Lung (tissue), 11 donors: ENCODE measurements at regions not wholly inside any gene's neighbourhood (a gene's known extent, or its start where the extent isn't known, plus 50 kb on each side); places are given as distances from the start of the nearest gene placed in this dataset.

Source experiments
- ATAC-seq: fragments of 200-7000 bp; cut with Tn5 transposase; one replicate; pipeline ENCODE4 v1.9.1; 2020; ENCODE audit warnings: moderate number of reproducible peaks; ENCODE audit not compliant: insufficient read depth, low FRiP score
- DNase-seq, 3 donors: peaks; one replicate each; pipeline ENCODE4 v3.0.0-alpha.2; 2013 to 2017
- H3K27ac ChIP-seq, 2 donors: one replicate each; pipeline ENCODE4 v1.5.1; 2013; ENCODE audit warnings: mild to moderate bottlenecking in 2 of 2, moderate library complexity in 2 of 2, control low read depth in 1 of 2, inconsistent platforms in 1 of 2, low read depth in 1 of 2, low read length in 1 of 2
- H3K27me3 ChIP-seq, 3 donors: one replicate each; pipeline ENCODE4 v1.5.1; 2013; ENCODE audit warnings: low read length in 2 of 3; ENCODE audit not compliant: control insufficient read depth in 3 of 3, insufficient read depth in 3 of 3
- H3K36me3 ChIP-seq, 4 donors: one replicate each; pipeline ENCODE4 v1.5.1; 2013; ENCODE audit warnings: low read length in 4 of 4, mild to moderate bottlenecking in 1 of 4, moderate library complexity in 1 of 4; ENCODE audit not compliant: control insufficient read depth in 4 of 4, insufficient read depth in 4 of 4
- H3K4me1 ChIP-seq, 5 donors: one replicate each; pipeline ENCODE4 v1.5.1; 2013; ENCODE audit warnings: low read length in 5 of 5, mild to moderate bottlenecking in 2 of 5, moderate library complexity in 1 of 5; ENCODE audit not compliant: control insufficient read depth in 5 of 5, insufficient read depth in 5 of 5
- H3K4me3 ChIP-seq: one replicate; pipeline ENCODE4 v1.5.1; 2013; ENCODE audit warnings: mild to moderate bottlenecking, control low read depth, moderate library complexity
- H3K9ac ChIP-seq, 2 donors: one replicate each; pipeline ENCODE4 v1.5.1; 2013; ENCODE audit warnings: low read length in 2 of 2, control low read depth in 1 of 2; ENCODE audit not compliant: insufficient read depth in 1 of 2
- H3K9me3 ChIP-seq, 4 donors: one replicate each; pipeline ENCODE4 v1.5.1; 2013; ENCODE audit warnings: low read length in 3 of 4, mild to moderate bottlenecking in 1 of 4, moderate library complexity in 1 of 4; ENCODE audit not compliant: control insufficient read depth in 4 of 4, insufficient read depth in 3 of 4
- WGBS, 2 donors: extraction: QIAGEN DNeasy Blood & Tissue Kit; methylation state at CpG; one replicate each; pipeline ENCODE4 v1.1.7; 2013; 5-methylcytosine and 5-hydroxymethylcytosine counted together
- TF ChIP-seq, protein P1 (sequence below): IDR thresholded peaks from 2 replicates; pipeline ENCODE4 v1.5.1; 2012; ENCODE audit warnings: mild to moderate bottlenecking; ENCODE audit errors: control extremely low read depth, extremely low read depth
- donor health status: control.
- donor health status: control.
- donor health status: Bipolar disorder and iron deficiency.
- donor health status: healthy.
- donor health status: DM: yes; HTN: yes; CAD: no.

- Histone ChIP-seq H3K9ac (no peak overlapping the region), H3K27me3 (no peaks in the 10 kb centered on the region), H3K36me3 (no peaks in the 10 kb centered on the region), H3K27ac (no peak overlapping the region), H3K4me1 (peaks cover 0 to 18% (median 0%) of the 10 kb centered on the region in 5 donors), H3K4me3 (no peak overlapping the region), H3K9me3 (peaks cover 0 to 11% (median 0%) of the 10 kb centered on the region in 4 donors)
- no peak for ATAC-seq
- DNase-seq, result no peak
- 80 to 94% methylated on average over 8 of the region's 8 CpGs for WGBS, 2 donors
- TF ChIP-seq, protein P1, sequence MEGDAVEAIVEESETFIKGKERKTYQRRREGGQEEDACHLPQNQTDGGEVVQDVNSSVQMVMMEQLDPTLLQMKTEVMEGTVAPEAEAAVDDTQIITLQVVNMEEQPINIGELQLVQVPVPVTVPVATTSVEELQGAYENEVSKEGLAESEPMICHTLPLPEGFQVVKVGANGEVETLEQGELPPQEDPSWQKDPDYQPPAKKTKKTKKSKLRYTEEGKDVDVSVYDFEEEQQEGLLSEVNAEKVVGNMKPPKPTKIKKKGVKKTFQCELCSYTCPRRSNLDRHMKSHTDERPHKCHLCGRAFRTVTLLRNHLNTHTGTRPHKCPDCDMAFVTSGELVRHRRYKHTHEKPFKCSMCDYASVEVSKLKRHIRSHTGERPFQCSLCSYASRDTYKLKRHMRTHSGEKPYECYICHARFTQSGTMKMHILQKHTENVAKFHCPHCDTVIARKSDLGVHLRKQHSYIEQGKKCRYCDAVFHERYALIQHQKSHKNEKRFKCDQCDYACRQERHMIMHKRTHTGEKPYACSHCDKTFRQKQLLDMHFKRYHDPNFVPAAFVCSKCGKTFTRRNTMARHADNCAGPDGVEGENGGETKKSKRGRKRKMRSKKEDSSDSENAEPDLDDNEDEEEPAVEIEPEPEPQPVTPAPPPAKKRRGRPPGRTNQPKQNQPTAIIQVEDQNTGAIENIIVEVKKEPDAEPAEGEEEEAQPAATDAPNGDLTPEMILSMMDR, result no peak
These were observed 139.5 kb downstream of the SLC38A6 start for GRCh38 chr14:61120576-61120975.

DNA sequence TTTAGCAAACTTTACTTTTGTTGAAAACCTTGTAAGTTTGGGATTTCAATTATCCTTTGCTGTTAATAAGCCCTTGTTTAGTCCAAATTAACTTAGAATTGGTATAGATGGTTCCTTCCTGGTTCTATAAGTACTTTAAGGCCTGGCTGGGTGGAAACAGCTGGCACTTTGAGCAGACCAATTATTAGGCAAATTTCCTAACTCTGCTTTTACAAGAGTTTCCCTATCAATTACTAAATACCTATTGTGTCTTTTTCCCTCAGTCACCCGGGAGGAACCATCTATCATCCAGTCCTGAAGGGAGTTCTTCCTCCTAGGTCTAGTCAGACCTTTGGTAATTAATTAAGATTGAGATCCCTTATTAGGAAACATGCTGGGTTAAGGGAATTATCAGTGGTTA is 138.0 kb downstream of the SLC38A6 start:
- H3K27ac ChIP-seq, result no peak overlapping the region
- no peaks in the 10 kb centered on the region for H3K36me3 ChIP-seq
- TF ChIP-seq, protein P1, result no peak
- DNase-seq (no peak), ATAC-seq (no peak)
- 24 to 47% methylated on average over 1 of the region's 1 CpG for WGBS, 2 donors
- peaks cover 0 to 19% (median 7%) of the 10 kb centered on the region in 4 donors for H3K9me3 ChIP-seq
- H3K9ac ChIP-seq, result no peak overlapping the region
- peaks cover 0 to 11% (median 0%) of the 10 kb centered on the region in 5 donors for H3K4me1 ChIP-seq
- no peaks in the 10 kb centered on the region for H3K27me3 ChIP-seq
- no peak overlapping the region for H3K4me3 ChIP-seq

DNA sequence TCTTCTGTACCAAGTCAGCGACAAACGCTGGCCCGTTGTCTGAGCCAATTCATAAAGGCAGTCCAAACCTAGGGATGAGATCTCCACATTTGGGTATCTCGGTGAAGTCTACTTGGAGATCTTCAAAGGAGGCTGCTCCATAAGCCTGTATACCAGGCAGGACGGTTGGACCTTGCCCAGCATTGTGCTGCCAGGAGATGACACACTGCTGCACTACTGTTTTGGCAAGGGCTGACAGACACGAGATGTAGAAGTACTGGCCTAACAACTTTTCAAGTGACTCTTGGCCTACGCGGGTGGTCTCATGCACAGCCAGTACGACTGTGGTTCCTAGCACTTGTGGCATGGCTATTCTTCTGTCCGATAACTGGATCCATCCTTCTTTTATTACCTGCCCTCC is 135.3 kb downstream of the SLC38A6 start:
- Histone ChIP-seq H3K9ac (no peak overlapping the region), H3K4me3 (no peak overlapping the region), H3K9me3 (peaks cover 0 to 28% (median 7%) of the 10 kb centered on the region in 4 donors), H3K27ac (no peak overlapping the region), H3K27me3 (no peaks in the 10 kb centered on the region), H3K36me3 (no peaks in the 10 kb centered on the region), H3K4me1 (peaks cover 0 to 5% (median 0%) of the 10 kb centered on the region in 5 donors)
- DNase-seq (no peak), ATAC-seq (no peak)
- WGBS, 2 donors, result 90 to 93% methylated on average over 10 of the region's 10 CpGs
- TF ChIP-seq, protein P1, result no peak

DNA sequence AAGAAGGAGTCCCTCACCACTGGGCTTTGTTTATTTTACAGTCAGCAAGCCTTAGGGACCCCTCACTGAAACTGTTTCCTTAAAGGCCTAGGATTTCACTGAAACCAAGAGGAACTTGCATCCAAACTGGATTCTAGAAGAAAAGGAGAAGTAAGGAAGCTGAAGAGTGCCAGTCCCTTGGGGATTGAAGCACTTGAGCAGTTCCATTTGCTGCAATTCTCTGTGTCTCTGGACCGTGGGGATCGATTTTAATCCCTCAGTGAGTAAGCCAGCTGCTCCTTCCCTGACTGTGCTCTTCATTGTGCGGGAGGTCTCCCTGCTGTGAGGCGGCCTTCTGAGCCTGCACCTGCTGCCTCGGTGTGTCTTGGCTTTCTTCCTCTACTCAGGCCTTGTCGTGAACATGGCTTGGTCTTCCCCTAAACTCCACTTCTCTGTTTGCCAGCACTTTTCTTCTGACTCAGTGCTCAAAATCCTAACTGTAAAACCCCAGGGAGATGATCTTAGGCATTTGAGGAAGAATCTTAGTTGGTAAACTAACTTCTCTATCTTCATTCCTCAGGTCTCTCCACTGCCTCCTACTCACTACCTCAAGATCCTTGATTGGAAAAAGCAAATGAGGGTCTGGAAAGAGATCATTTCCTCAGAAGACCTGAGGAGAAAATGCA is 132.6 kb downstream of the SLC38A6 start:
- H3K36me3 ChIP-seq, result no peaks in the 10 kb centered on the region
- no peak overlapping the region for H3K27ac ChIP-seq
- H3K9me3 ChIP-seq, result peaks cover 0 to 24% (median 7%) of the 10 kb centered on the region in 4 donors
- no peak overlapping the region for H3K9ac ChIP-seq
- H3K4me3 ChIP-seq, result no peak overlapping the region
- WGBS, 2 donors, result 73 to 86% methylated on average over 6 of the region's 6 CpGs
- DNase-seq (no peak), ATAC-seq (no peak)
- no peaks in the 10 kb centered on the region for H3K27me3 ChIP-seq
- peaks cover 0 to 28% (median 4%) of the 10 kb centered on the region in 5 donors for H3K4me1 ChIP-seq
- TF ChIP-seq, protein P1, result no peak
